NCI-H187 (cell line): ENCODE measurements at regions not wholly inside any gene's neighbourhood (a gene's known extent, or its start where the extent isn't known, plus 50 kb on each side); places are given as distances from the start of the nearest gene placed in this dataset.

ENCODE experiments used
- DNase-seq, 2 experiments: peaks; one replicate each; lab custom pipeline; 2025; lab: John Stamatoyannopoulos, UW

- no peak for DNase-seq
Measured at GRCh38 chr4:35818520-35818919, 425.8 kb downstream of the ARAP2 start.

GRCh38 chr4:35820003-35820402 is 424.3 kb downstream of the ARAP2 start:
- no peak for DNase-seq

DNA sequence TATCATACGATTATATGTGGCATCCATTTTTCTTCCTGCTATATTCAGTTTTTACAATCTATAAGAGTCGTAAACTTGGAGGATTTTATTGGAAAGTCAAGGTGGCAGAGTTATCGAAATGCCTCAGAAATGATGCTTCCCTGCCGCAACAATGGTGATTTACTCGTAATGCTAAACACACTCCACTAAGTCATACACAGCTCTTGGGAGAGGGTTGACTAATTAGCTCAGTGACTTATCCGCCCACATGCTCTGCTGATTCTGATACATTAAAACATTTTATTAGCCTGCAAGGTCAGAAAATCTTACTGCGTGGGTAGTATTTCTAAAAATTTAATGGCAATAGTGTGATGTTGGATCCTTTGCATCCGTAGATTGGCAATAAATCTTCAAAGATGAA is 420.1 kb downstream of the ARAP2 start:
- DNase-seq = no peak

GRCh38 chr4:35835893-35836292 is 408.4 kb downstream of the ARAP2 start:
- no peak for DNase-seq

DNA sequence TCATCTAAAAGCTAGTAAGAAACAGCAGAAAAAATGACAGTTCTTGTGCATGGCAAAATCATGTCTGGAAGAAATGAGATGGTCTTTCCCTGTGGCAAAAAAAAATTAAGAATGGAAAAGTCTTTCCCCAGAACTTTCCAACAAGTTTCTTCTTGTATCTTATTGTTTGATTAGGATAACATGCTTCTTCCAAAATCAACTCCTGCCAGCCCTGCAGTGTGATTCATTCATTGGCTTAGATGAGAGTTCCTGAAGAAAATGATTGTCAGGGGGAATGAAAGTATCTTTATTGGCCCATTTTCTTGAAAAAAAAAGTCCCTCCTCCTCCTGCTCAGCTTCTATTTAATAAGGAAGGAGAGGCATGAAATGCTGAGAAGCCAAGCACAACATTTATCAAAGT is 407.7 kb downstream of the ARAP2 start:
- no peak for DNase-seq

- DNase-seq = no peak
Measured at GRCh38 chr4:35867057-35867456, 377.3 kb downstream of the ARAP2 start.

- no peak for DNase-seq
Measured at GRCh38 chr4:35872273-35872672, 372.0 kb downstream of the ARAP2 start.

DNA sequence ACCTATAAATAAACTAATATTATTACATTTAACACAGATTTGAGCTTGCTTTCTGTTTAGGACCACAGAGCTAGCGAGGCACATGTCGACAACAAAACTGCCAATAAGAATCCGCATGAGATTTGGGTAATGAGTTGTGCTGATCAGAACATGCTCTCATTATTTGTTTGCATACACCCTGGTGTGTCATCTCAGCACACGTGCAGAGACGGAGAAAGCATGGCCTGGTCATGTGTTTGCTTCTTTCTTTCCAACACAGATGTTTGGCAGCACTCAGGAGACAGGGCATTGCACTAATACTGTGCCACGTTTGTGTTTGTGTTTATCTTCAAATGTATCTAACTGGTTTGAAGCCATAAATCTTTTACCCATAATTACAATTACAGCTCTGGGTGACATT is 364.8 kb downstream of the ARAP2 start:
- no peak for DNase-seq

- no peak for DNase-seq
Measured at GRCh38 chr4:35883108-35883507, 361.2 kb downstream of the ARAP2 start.

GRCh38 chr4:35884714-35885480 is 359.4 kb downstream of the ARAP2 start:
- DNase-seq = no peak

DNA sequence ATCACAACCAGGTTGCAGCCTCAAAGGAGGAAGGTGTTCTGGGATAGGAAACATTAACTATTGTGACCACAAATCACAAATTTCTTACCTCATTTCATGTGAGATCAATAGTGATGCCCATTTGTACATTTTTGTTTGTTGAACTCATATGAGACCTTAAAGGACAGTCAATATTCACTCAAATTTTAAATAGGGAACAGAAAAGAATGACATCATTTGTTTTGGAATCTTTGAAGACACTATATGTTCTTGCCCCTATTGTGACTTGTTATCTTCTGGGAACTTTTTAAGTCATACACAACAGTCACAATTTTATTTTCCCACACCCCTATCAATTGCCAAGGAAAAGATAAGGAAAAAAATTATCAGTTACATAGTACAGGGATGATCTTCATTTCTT is 346.5 kb downstream of the ARAP2 start:
- DNase-seq = no peak

GRCh38 chr4:35900286-35901243 is 343.7 kb downstream of the ARAP2 start:
- DNase-seq = no peak

- no peak for DNase-seq
Measured at GRCh38 chr4:35912174-35912573, 332.1 kb downstream of the ARAP2 start.

DNA sequence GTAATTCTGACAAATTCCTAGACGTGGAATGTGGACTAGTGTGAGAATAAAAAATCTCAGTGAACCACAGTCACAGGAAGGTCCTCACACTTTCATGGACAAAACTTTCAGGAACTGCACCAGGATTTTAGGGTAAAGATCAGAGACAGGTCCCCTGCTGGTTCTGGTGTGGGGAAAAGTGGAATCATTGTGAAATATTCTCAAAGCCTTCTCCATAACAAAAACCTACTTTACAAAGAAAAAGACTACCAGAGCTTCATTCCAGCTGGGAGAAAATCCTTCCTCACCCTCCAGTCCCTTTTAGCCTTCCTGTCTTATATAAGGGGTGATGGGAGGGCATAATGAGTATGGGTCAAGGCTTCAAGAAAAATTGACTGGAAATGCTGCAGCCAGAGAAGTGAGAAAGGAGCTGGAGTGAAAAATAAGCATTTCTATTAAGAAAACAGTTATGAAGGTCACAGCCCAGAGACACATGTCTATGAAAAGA is 325.8 kb downstream of the ARAP2 start:
- no peak for DNase-seq

- no peak for DNase-seq
Measured at GRCh38 chr4:35925806-35926205, 318.5 kb downstream of the ARAP2 start.

DNA sequence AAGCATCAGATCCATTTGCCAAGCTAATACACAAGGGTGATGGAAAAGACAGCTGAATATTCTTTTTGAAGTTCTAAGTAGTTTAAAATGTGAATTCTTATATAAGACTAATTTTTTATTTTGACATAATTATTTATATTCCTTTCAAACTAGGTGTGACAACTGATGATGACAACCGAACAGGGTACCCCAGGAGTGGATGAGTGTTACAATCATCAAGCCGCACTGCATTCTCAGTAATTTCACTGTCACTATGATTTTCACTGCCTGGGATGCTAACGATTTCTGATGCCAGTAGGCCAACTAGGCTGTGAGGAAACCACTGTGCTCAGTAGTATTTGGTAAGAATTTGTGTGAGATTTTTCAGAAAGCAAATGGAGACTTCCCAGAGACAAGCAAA is 317.5 kb downstream of the ARAP2 start:
- no peak for DNase-seq

GRCh38 chr4:35933901-35934300 is 310.4 kb downstream of the ARAP2 start:
- DNase-seq = no peak

DNA sequence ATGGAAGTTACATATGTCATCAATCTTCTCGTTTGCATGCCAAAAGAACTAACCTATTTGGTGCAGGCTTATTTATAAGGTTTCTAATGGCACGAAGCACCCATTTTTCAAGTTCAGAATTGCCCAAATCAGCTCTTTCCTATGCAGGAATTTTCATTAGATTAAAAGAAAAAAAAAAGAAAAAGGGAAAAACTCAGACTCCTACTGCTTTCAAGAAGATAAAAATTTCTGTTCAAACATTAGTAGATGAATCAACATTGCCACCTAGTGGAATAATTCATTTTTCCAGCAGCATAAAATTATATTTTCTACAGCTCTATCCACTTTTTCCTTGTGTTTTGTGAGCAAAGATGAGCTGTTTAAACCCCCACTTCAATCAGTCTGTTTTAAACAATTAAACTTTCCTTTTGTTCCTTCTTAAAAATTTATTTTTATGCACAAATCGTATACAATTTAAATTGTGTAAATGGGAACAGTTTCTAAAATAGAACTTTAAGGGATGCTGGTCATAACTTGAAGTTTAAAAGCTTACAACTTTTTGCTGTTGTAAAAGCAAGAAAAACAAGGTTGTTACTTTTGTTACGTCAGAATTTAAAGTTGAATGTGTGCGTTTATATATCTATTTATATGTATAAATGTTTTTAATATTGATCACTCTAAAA is 309.9 kb downstream of the ARAP2 start:
- peak; percentile 1 to 14 for DNase-seq

- DNase-seq = no peak
Measured at GRCh38 chr4:35938936-35939335, 305.4 kb downstream of the ARAP2 start.

DNA sequence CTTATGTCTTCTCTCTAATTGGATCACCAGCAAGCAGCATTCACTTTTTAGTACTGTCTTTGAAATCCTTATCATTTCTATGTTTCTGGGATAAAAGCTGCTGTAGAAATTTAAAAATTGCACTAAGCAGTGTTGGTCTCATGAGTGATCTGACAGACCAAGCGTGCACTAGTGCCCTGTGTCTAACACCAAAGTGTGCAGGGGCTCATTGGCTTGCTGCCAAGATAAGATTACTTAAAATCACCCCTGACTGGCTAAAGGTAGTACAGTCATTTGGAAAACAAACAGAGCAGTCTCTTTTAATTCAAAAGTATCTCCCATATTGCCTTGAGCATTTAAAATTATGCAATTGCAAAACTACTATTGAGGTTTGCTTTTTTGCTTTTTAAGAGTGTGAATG is 304.6 kb downstream of the ARAP2 start:
- DNase-seq = no peak

DNA sequence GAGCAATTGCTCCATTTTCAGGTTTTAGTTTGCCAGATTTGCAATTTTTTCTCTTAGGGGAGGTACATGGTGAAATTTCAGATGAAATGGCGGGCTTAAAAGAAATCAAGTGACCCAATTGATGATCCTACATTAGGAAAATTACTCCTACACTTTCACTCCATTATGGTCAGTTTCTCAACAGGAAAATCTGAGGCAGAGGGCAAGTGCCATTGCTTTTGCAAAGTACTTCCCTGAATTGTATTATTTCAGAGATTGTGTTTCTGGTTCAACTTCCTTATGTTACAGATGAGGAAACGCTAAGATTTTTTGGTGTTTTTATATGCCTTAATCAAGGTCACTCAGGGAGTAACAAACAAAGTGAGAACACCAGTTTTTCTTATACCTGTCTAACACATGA is 302.2 kb downstream of the ARAP2 start:
- DNase-seq = no peak

DNA sequence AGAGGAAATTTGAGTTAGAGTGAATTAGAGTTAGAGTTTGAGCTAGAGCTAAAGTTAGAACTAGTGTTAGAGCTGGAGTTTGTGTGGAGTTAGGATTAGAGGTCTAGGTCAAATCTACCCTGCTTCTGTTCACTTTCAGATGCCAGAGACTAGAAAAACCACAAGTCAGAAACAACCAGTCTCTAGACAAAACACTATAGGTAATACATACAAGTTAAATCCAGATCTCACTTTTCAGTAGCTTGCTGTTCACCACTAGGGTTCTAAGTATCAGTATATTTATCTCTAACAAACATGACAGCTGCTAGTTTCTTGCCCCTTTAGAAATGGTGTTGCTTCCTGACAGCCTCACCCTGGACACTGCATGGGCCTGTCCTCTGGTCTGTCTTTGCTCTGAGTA is 300.7 kb downstream of the ARAP2 start:
- DNase-seq = no peak

- no peak for DNase-seq
Measured at GRCh38 chr4:35948171-35948570, 296.1 kb downstream of the ARAP2 start.
